Chondrocyte (in vitro differentiated cells): ENCODE measurements at regions not wholly inside any gene's neighbourhood (a gene's known extent, or its start where the extent isn't known, plus 50 kb on each side); places are given as distances from the start of the nearest gene placed in this dataset.

Source experiments
- DNase-seq: peaks from one replicate; pipeline ENCODE4 v3.0.0; 2021; ENCODE audit warnings: mixed read lengths, low spot score
- H3K27ac Mint-ChIP-seq: one replicate; pipeline ENCODE4 v1.8.0; 2021; ENCODE audit warnings: mild to moderate bottlenecking, moderate library complexity, mixed read lengths; ENCODE audit not compliant: unreplicated experiment
- H3K27me3 Mint-ChIP-seq: 2 replicates; pipeline ENCODE4 v1.8.0; 2021; ENCODE audit warnings: low read depth, mixed read lengths
- H3K36me3 Mint-ChIP-seq: 2 replicates; pipeline ENCODE4 v1.8.0; 2021; ENCODE audit warnings: low read depth, mixed read lengths
- H3K4me1 Mint-ChIP-seq: 2 replicates; pipeline ENCODE4 v1.8.0; 2021; ENCODE audit warnings: low read depth, mild to moderate bottlenecking, mixed read lengths
- H3K4me3 Mint-ChIP-seq: one replicate; pipeline ENCODE4 v1.8.0; 2021; ENCODE audit warnings: mild to moderate bottlenecking, moderate library complexity, mixed read lengths; ENCODE audit not compliant: unreplicated experiment
- H3K9me3 Mint-ChIP-seq: 2 replicates; pipeline ENCODE4 v1.8.0; 2021; ENCODE audit warnings: low read depth, mixed read lengths
- CTCF ChIP-seq: fragments of 200-600 bp; sonication (generic); IDR thresholded peaks from 2 replicates; pipeline ENCODE4 v1.5.0; 2021; ENCODE audit warnings: antibody characterized with exemption, mild to moderate bottlenecking, moderate library complexity

- Mint-ChIP-seq H3K36me3 (no peaks in the 10 kb centered on the region), H3K9me3 (no peaks in the 10 kb centered on the region), H3K27ac (no peak overlapping the region), H3K4me1 (no peaks in the 10 kb centered on the region), H3K27me3 (peaks cover 15% of the 10 kb centered on the region), H3K4me3 (no peak overlapping the region)
- DNase-seq = no peak
- TF ChIP-seq CTCF = no peak
Observed at GRCh38 chr2:76567478-76567877, 856.8 kb upstream of the GCFC2 start.

GRCh38 chr2:76564734-76565133 lies 854.0 kb upstream of the GCFC2 start:
- no peaks in the 10 kb centered on the region for H3K9me3 Mint-ChIP-seq
- H3K36me3 Mint-ChIP-seq = no peaks in the 10 kb centered on the region
- no peak overlapping the region for H3K27ac Mint-ChIP-seq
- no peak overlapping the region for H3K4me3 Mint-ChIP-seq
- peaks cover 5% of the 10 kb centered on the region for H3K27me3 Mint-ChIP-seq
- no peaks in the 10 kb centered on the region for H3K4me1 Mint-ChIP-seq
- DNase-seq = no peak
- TF ChIP-seq CTCF = no peak

GRCh38 chr2:76563730-76564129 lies 853.0 kb upstream of the GCFC2 start:
- DNase-seq = no peak
- Mint-ChIP-seq H3K4me1 (no peaks in the 10 kb centered on the region), H3K27me3 (peaks cover 4% of the 10 kb centered on the region), H3K27ac (no peak overlapping the region), H3K36me3 (no peaks in the 10 kb centered on the region), H3K9me3 (no peaks in the 10 kb centered on the region), H3K4me3 (no peak overlapping the region)
- TF ChIP-seq CTCF = no peak

- H3K4me3 Mint-ChIP-seq = no peak overlapping the region
- DNase-seq = no peak
- TF ChIP-seq CTCF = no peak
- H3K9me3 Mint-ChIP-seq = no peaks in the 10 kb centered on the region
- H3K27me3 Mint-ChIP-seq = peaks cover 3% of the 10 kb centered on the region
- no peaks in the 10 kb centered on the region for H3K36me3 Mint-ChIP-seq
- no peak overlapping the region for H3K27ac Mint-ChIP-seq
- H3K4me1 Mint-ChIP-seq = no peaks in the 10 kb centered on the region
Observed at GRCh38 chr2:76558157-76558556, 847.4 kb upstream of the GCFC2 start.

GRCh38 chr2:76556018-76556417 lies 845.3 kb upstream of the GCFC2 start:
- Mint-ChIP-seq H3K4me3 (no peak overlapping the region), H3K9me3 (no peaks in the 10 kb centered on the region), H3K27me3 (peaks cover 3% of the 10 kb centered on the region), H3K27ac (no peak overlapping the region), H3K4me1 (no peaks in the 10 kb centered on the region), H3K36me3 (no peaks in the 10 kb centered on the region)
- DNase-seq = no peak
- no peak for TF ChIP-seq CTCF
